ENCODE measurements at regions not wholly inside any gene's neighbourhood (a gene's known extent, or its start where the extent isn't known, plus 50 kb on each side); places are given as distances from the start of the nearest gene placed in this dataset.

GRCh38 chr10:3911241-3911640 lies 126.2 kb upstream of the KLF6 start:
- DNase-seq: no peak

- DNase-seq: no peak
These were observed 124.3 kb upstream of the KLF6 start for GRCh38 chr10:3909339-3909738.

- no peak for DNase-seq
These were observed 123.2 kb upstream of the KLF6 start for GRCh38 chr10:3908183-3908582.

- no peak for DNase-seq
These were observed 122.5 kb upstream of the KLF6 start for GRCh38 chr10:3907514-3907913.

DNA sequence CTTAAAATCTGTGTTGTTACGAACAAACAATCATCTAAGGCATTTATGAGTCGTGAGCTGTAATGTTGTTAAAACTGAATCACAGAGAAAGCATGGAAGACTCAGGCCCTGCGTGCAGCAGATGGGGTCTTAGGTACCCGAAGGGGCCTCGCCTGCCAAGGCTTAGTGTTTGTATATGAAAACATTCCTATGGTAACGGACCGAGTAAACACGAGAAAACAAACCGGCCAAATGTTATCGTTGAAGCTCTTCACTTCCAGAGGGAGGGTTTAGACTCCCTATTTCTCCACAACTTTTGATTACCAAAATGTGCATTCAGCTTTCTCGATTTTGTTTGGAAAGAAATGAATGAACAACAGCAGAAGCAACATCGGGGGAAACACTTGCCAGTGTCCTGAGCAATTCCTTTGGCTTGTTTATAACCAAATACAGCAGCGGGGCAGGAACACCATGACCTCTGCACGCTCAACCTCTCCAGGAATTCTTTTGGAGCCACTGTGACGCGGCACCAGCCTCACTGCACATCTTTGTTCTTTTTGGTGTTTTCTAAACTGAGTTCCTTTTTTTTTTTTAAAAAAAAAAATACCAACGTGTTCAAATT lies 121.6 kb upstream of the KLF6 start:
- no peak for DNase-seq

DNA sequence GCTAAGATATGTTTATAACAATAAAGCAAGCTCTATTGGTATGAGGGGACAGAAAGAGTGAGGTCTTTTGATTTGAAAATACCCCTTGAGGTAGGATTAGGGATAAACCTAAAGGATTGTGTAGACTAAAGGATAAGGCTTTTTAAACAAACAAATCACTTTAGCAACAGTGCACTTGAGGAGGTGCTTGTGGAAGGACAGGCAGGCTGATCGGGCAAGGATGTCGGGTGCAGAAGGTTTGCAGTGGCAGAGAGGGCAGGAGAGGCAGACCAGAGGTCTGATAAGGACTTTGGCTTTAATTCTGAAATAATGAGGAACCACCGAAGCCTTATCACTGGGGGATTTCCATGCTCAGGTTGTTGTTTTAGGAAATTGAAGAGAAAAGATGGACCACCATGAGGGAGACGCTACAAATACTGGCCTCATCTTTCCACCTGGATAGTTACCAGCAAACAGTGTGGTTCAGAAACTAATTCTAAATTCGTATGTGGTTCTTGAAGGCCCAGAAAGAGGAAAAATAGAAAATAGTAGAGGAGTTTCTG lies 119.5 kb upstream of the KLF6 start:
- DNase-seq: no peak

DNA sequence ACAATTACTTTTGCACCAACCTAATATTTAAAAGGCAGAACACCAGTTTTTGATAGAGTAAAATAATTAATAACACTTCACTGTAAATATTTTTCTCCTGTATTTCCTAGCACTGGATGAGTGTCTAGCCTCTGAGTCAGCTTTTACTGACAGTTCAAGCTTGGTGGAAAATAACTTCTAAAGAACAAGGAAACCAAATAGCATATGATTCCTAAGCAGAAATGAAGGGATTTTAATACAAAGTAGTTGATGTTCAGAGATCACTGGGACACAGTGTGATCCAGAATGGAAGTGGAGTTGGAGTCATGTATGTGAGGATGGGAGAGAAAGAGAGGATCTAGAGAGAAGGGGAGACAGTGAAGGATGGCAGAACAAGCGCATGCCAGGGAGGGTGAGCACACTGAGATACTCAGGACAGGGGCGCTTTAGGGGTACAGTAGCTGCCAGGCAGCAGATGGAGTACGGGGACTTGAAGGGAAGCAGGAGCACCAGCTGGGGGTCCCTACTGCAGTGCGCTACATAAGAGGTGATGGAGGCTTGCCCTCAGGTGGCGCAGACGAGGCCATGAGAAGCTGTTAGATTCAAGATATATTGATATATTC lies 117.9 kb upstream of the KLF6 start:
- DNase-seq: no peak

GRCh38 chr10:3902054-3902808 lies 117.2 kb upstream of the KLF6 start:
- DNase-seq: peak; percentile 55

DNA sequence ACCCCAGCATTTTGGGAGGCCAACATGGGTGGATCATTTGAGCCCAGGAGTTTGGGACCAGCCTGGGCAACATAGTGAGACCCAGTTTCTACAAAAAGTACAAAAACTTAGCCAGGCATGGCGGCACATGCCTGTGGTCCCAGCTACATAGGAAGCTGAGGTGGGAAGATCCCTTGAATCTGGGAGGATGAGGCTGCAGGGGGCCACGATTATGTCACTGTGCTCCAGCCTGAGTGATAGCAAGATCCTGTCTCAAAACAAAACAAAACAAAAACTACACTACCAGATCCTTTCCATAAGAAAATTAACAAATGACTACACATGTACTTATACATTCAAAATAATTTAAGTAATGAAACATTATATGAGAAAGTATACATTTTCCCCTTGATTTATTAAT lies 116.4 kb upstream of the KLF6 start:
- DNase-seq: no peak

- no peak for DNase-seq
These were observed 115.4 kb upstream of the KLF6 start for GRCh38 chr10:3900391-3900790.

DNA sequence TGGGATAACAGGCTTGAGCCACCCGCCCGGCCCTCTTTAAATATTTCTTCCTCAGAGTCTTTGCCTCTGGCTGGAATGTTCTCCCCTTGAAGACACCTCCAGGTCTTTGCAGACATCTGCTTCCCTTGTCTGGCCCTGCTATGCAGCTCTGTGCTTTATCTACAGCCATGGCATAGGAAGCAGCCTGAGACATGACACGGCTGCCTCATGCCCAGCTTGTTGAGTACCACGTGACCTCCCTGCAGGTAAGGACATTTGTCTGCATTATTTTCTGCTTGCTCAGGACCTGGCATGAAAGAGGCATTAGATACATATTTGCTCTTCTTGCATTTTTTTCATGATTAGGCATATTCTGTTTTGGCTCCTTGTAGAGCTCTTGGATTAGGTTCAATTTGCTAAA lies 113.8 kb upstream of the KLF6 start:
- DNase-seq: no peak

DNA sequence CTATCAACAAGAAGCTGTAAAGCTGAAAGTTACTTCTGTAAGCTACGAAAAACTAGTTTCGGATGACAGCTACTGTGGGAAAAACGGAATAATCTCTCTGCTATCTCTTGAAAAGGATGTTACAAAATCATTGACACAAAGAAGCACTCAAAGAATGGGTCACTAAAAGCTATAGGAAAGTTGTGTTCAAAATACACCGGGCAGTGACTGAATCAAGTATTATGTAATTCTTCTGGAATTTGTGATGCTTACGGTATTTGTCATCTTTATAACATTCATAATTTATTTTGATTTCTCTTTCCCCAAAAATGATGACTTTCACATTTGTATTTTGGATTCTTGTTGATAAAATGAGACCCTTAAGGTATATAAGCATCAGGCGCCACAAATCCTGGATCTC lies 112.1 kb upstream of the KLF6 start:
- no peak for DNase-seq

DNA sequence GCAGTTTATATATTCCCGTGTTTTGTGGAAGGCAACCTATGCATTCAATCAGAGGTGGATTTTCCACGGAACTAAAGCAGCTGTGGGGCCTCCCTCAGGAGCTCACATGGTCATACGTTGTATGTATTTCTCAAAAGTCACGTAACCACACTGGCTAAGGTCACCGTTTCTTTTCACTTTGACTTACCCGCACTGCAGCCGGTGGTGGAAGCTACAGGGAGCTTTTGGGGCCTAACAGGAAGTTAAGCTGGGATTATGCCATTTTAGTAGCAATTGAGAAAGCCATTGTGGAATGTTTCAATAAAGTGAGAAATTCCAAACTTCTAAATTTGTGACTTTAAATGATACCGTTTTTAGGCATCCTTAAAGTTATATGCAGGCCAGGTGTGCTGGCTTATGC lies 111.2 kb upstream of the KLF6 start:
- DNase-seq: no peak

GRCh38 chr10:3895045-3895631 lies 110.1 kb upstream of the KLF6 start:
- DNase-seq: no peak

GRCh38 chr10:3893901-3894563 lies 109.0 kb upstream of the KLF6 start:
- no peak for DNase-seq

DNA sequence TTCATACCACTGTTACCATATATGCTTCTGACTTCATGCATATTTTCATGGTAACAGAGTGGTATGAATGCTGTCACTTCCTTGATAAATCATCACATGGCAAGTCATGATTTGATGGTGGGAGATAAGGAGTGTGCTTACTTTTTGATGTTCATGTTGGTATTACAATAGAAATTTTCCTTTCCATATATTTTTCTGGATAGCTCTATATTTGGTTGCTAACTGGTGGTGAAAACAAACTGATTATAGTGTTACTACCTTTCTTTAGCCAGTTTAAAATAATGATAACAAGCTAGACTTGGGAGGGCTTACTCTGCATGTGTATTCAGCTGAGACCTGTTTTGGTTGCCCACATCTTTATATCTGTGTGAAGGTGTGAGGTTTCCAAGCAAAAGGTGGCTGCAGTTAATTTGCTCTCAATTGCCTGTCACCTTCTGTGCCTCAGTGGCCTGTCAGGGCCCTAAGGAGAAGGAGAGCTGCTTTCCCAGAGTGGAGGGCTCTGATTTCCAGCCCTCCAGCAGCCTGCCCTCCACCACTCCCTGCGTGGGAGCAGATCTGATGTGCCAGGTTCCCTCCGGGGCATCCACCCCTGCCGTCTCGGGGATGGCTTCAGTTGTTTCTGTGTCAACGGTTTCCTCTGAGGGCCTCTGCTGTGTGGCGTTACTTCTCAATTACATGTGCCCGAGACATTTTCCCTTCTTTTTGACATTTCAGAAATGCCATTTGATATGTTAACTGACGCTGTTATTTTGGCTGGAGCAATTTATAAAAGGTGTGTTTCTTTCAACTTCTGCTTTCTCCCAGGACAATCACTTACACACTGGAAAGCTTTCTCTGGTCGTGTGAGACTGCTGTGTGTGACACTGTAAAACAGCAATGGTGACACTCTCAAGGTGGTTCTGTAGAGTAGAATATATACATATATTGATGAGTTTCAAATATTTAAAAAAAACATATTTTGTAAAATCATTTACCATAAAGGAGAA lies 107.7 kb upstream of the KLF6 start:
- DNase-seq: peak; percentile 72

- DNase-seq: no peak
These were observed 106.4 kb upstream of the KLF6 start for GRCh38 chr10:3891396-3891795.

DNA sequence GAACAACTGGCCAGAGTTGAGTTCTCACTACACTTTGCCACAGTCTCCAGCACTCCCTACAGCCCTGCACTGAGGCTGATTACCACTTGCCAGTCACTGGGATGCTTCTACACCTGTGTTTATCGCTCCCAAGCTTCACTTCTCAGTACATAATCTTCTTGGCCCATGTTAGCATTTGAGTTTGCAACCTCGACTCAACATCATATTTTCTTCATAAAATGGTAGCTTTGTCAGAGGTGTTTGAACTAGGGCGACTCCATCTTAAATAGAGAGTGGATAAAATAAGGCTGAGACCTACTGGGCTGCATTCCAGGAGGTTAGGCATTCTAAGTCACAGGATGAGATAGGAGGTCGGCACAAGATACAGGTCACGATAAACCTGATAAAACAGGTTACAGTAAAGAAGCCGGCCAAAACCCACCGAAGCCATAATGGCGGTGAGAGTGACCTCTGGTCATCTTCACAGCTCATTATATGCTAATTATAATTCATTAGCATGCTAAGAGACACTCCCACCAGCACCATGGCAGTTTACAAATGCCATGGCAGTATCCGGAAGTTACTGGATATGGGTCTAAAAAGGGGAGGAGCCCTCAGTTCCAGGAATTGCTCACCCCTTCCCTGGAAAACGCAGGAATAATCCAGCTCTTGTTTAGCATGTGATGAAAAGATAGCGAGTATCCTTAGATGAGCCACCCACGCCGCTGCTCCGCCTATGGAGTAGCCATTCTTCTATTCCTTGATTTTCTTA lies 105.8 kb upstream of the KLF6 start:
- no peak for DNase-seq

GRCh38 chr10:3889961-3890522 lies 105.0 kb upstream of the KLF6 start:
- DNase-seq: no peak

GRCh38 chr10:3887885-3888476 lies 103.0 kb upstream of the KLF6 start:
- DNase-seq: peak; percentile 77
